ENCODE measurements at regions not wholly inside any gene's neighbourhood (a gene's known extent, or its start where the extent isn't known, plus 50 kb on each side); places are given as distances from the start of the nearest gene placed in this dataset.

GRCh38 chr18:37653618-37654017, 88.0 kb upstream of the CELF4 start:
- no peak overlapping the region for H3K4me2 ChIP-seq
- no peak overlapping the region for H3K9ac ChIP-seq
- H3K4me1 ChIP-seq (ENCODE audit: low read depth, poor library complexity, severe bottlenecking): no peaks in the 10 kb centered on the region
- H4K20me1 ChIP-seq (ENCODE audit: insufficient read depth): no peaks in the 10 kb centered on the region
- H3K79me2 ChIP-seq (ENCODE audit: insufficient read depth, low read depth): no peaks in the 10 kb centered on the region
- H3K4me3 ChIP-seq (IDR thresholded peaks at IDR 0.05; ENCODE audit: insufficient read depth, low read depth, low read length): no peak overlapping the region
- no peak overlapping the region for H3K27ac ChIP-seq
- TF ChIP-seq CTCF (conservative IDR thresholded peaks at IDR 0.05; ENCODE audit: low read depth, low read length): no peak
- no peaks in the 10 kb centered on the region for H3K36me3 ChIP-seq (ENCODE audit: insufficient read depth)
- no peaks in the 10 kb centered on the region for H3K27me3 ChIP-seq (ENCODE audit: insufficient read depth, low read depth)
- H2AFZ ChIP-seq (ENCODE audit: low read depth): no peak overlapping the region

- Histone ChIP-seq H3K27me3 (ENCODE audit: insufficient read depth, low read depth) (no peaks in the 10 kb centered on the region), H3K79me2 (ENCODE audit: insufficient read depth, low read depth) (no peaks in the 10 kb centered on the region), H2AFZ (ENCODE audit: low read depth) (no peak overlapping the region), H3K9ac (no peak overlapping the region), H3K4me2 (no peak overlapping the region), H3K4me3 (IDR thresholded peaks at IDR 0.05; ENCODE audit: insufficient read depth, low read depth, low read length) (no peak overlapping the region), H3K36me3 (ENCODE audit: insufficient read depth) (no peaks in the 10 kb centered on the region), H3K4me1 (ENCODE audit: low read depth, poor library complexity, severe bottlenecking) (no peaks in the 10 kb centered on the region), H4K20me1 (ENCODE audit: insufficient read depth) (no peaks in the 10 kb centered on the region), H3K27ac (no peak overlapping the region)
- TF ChIP-seq CTCF (conservative IDR thresholded peaks at IDR 0.05; ENCODE audit: low read depth, low read length): no peak
These were observed 84.3 kb upstream of the CELF4 start for GRCh38 chr18:37649930-37650329.

GRCh38 chr18:37649416-37649815, 83.8 kb upstream of the CELF4 start:
- Histone ChIP-seq H3K79me2 (ENCODE audit: insufficient read depth, low read depth) (no peaks in the 10 kb centered on the region), H3K4me3 (IDR thresholded peaks at IDR 0.05; ENCODE audit: insufficient read depth, low read depth, low read length) (no peak overlapping the region), H3K27ac (no peak overlapping the region), H2AFZ (ENCODE audit: low read depth) (no peak overlapping the region), H3K4me1 (ENCODE audit: low read depth, poor library complexity, severe bottlenecking) (no peaks in the 10 kb centered on the region), H4K20me1 (ENCODE audit: insufficient read depth) (no peaks in the 10 kb centered on the region), H3K4me2 (no peak overlapping the region), H3K36me3 (ENCODE audit: insufficient read depth) (no peaks in the 10 kb centered on the region), H3K27me3 (ENCODE audit: insufficient read depth, low read depth) (no peaks in the 10 kb centered on the region), H3K9ac (no peak overlapping the region)
- TF ChIP-seq CTCF (conservative IDR thresholded peaks at IDR 0.05; ENCODE audit: low read depth, low read length): no peak

- Histone ChIP-seq H3K9ac (no peak overlapping the region), H3K4me1 (ENCODE audit: low read depth, poor library complexity, severe bottlenecking) (no peaks in the 10 kb centered on the region), H3K36me3 (ENCODE audit: insufficient read depth) (no peaks in the 10 kb centered on the region), H3K27me3 (ENCODE audit: insufficient read depth, low read depth) (no peaks in the 10 kb centered on the region), H3K4me2 (no peak overlapping the region), H3K4me3 (IDR thresholded peaks at IDR 0.05; ENCODE audit: insufficient read depth, low read depth, low read length) (no peak overlapping the region), H2AFZ (ENCODE audit: low read depth) (no peak overlapping the region), H3K79me2 (ENCODE audit: insufficient read depth, low read depth) (no peaks in the 10 kb centered on the region), H4K20me1 (ENCODE audit: insufficient read depth) (no peaks in the 10 kb centered on the region), H3K27ac (no peak overlapping the region)
- TF ChIP-seq CTCF (conservative IDR thresholded peaks at IDR 0.05; ENCODE audit: low read depth, low read length): no peak
These were observed 76.0 kb upstream of the CELF4 start for GRCh38 chr18:37641573-37641972.

- Histone ChIP-seq H3K4me3 (IDR thresholded peaks at IDR 0.05; ENCODE audit: insufficient read depth, low read depth, low read length) (no peak overlapping the region), H3K79me2 (ENCODE audit: insufficient read depth, low read depth) (no peaks in the 10 kb centered on the region), H4K20me1 (ENCODE audit: insufficient read depth) (no peaks in the 10 kb centered on the region), H3K4me2 (no peak overlapping the region), H3K4me1 (ENCODE audit: low read depth, poor library complexity, severe bottlenecking) (no peaks in the 10 kb centered on the region), H3K27ac (no peak overlapping the region), H3K9ac (no peak overlapping the region), H3K36me3 (ENCODE audit: insufficient read depth) (no peaks in the 10 kb centered on the region), H2AFZ (ENCODE audit: low read depth) (no peak overlapping the region), H3K27me3 (ENCODE audit: insufficient read depth, low read depth) (no peaks in the 10 kb centered on the region)
- TF ChIP-seq CTCF (conservative IDR thresholded peaks at IDR 0.05; ENCODE audit: low read depth, low read length): no peak
These were observed 74.9 kb upstream of the CELF4 start for GRCh38 chr18:37640504-37640903.
